BLaER1 (cell line): ENCODE measurements at regions not wholly inside any gene's neighbourhood (a gene's known extent, or its start where the extent isn't known, plus 50 kb on each side); places are given as distances from the start of the nearest gene placed in this dataset.
"Not testable (repeated sequence)": the region's sequence is repeated elsewhere in the genome, so short reads cannot be mapped to it uniquely, and the experiment has no call there.

Experiments used
- H3K27ac ChIP-seq: shearing (Covaris generic); formaldehyde crosslinking; 2 replicates; pipeline ENCODE4 v1.8.1; 2022
- H3K27me3 ChIP-seq: shearing (Covaris generic); formaldehyde crosslinking; 2 replicates; pipeline ENCODE4 v1.8.1; 2022
- H3K36me3 ChIP-seq: shearing (Covaris generic); formaldehyde crosslinking; 2 replicates; pipeline ENCODE4 v1.8.1; 2022
- H3K4me1 ChIP-seq: shearing (Covaris generic); formaldehyde crosslinking; 2 replicates; pipeline ENCODE4 v1.8.1; 2022
- H3K4me2 ChIP-seq: shearing (Covaris generic); formaldehyde crosslinking; 2 replicates; pipeline ENCODE4 v1.8.1; 2022
- H3K4me3 ChIP-seq: shearing (Covaris generic); formaldehyde crosslinking; 2 replicates; pipeline ENCODE4 v1.8.1; 2022
- H3K9ac ChIP-seq: shearing (Covaris generic); formaldehyde crosslinking; 2 replicates; pipeline ENCODE4 v1.8.1; 2022
- H3K9me3 ChIP-seq: shearing (Covaris generic); formaldehyde crosslinking; 2 replicates; pipeline ENCODE4 v1.8.1; 2022
- H4K20me1 ChIP-seq: shearing (Covaris generic); formaldehyde crosslinking; 2 replicates; pipeline ENCODE4 v1.8.1; 2022
- Cebpa-rat ChIP-seq: shearing (Covaris generic); IDR thresholded peaks from 2 replicates; pipeline ENCODE4 v1.8.1; 2022

GRCh38 chrX:96211953-96212352 is 472.7 kb upstream of the DIAPH2 start:
- Histone ChIP-seq H3K4me2 (no peak overlapping the region), H4K20me1 (no peaks in the 10 kb centered on the region), H3K4me1 (no peaks in the 10 kb centered on the region), H3K9me3 (peaks cover 28% of the 10 kb centered on the region), H3K4me3 (no peak overlapping the region), H3K9ac (no peak overlapping the region), H3K36me3 (no peaks in the 10 kb centered on the region), H3K27ac (no peak overlapping the region), H3K27me3 (peaks cover 63% of the 10 kb centered on the region)
- no peak for TF ChIP-seq Cebpa-rat

GRCh38 chrX:96214681-96215080 is 470.0 kb upstream of the DIAPH2 start:
- H3K36me3 ChIP-seq, H3K9ac ChIP-seq, H4K20me1 ChIP-seq, H3K4me3 ChIP-seq, H3K4me1 ChIP-seq, H3K4me2 ChIP-seq, H3K27ac ChIP-seq: not testable (repeated sequence)
- Histone ChIP-seq H3K9me3 (peaks cover 28% of the 10 kb centered on the region), H3K27me3 (peaks cover 52% of the 10 kb centered on the region)

- no peak overlapping the region for H3K4me2 ChIP-seq
- H3K4me1 ChIP-seq, result no peaks in the 10 kb centered on the region
- no peak overlapping the region for H3K4me3 ChIP-seq
- no peak overlapping the region for H3K9ac ChIP-seq
- H3K27me3 ChIP-seq, result peaks cover 47% of the 10 kb centered on the region
- no peak for TF ChIP-seq Cebpa-rat
- H3K36me3 ChIP-seq, result no peaks in the 10 kb centered on the region
- no peaks in the 10 kb centered on the region for H4K20me1 ChIP-seq
- no peaks in the 10 kb centered on the region for H3K9me3 ChIP-seq
- H3K27ac ChIP-seq, result no peak overlapping the region
Measured at GRCh38 chrX:96224279-96224678, 460.4 kb upstream of the DIAPH2 start.

- Histone ChIP-seq H3K9me3 (no peaks in the 10 kb centered on the region), H3K4me2 (no peak overlapping the region), H3K9ac (no peak overlapping the region), H3K4me1 (no peaks in the 10 kb centered on the region), H3K27me3 (peaks cover 70% of the 10 kb centered on the region), H3K4me3 (no peak overlapping the region), H3K27ac (no peak overlapping the region), H4K20me1 (no peaks in the 10 kb centered on the region), H3K36me3 (no peaks in the 10 kb centered on the region)
- no peak for TF ChIP-seq Cebpa-rat
Measured at GRCh38 chrX:96244955-96245354, 439.7 kb upstream of the DIAPH2 start.

GRCh38 chrX:96246436-96246835 is 438.2 kb upstream of the DIAPH2 start:
- Histone ChIP-seq H3K9ac (no peak overlapping the region), H3K27ac (no peak overlapping the region), H4K20me1 (no peaks in the 10 kb centered on the region), H3K4me3 (no peak overlapping the region), H3K36me3 (no peaks in the 10 kb centered on the region), H3K4me2 (no peak overlapping the region), H3K4me1 (no peaks in the 10 kb centered on the region), H3K27me3 (peaks cover 63% of the 10 kb centered on the region), H3K9me3 (no peaks in the 10 kb centered on the region)
- TF ChIP-seq Cebpa-rat, result no peak
